Stomach smooth muscle (tissue), 2 donors: ENCODE measurements at regions not wholly inside any gene's neighbourhood (a gene's known extent, or its start where the extent isn't known, plus 50 kb on each side); places are given as distances from the start of the nearest gene placed in this dataset.
"Not testable (repeated sequence)": the region's sequence is repeated elsewhere in the genome, so short reads cannot be mapped to it uniquely, and the experiment has no call there.

Source experiments
- H3K27ac ChIP-seq: one replicate; pipeline ENCODE4 v1.7.0; 2013; ENCODE audit warnings: mild to moderate bottlenecking, low read length, inconsistent platforms
- H3K27me3 ChIP-seq, 2 donors: one replicate each; pipeline ENCODE4 v1.7.0; 2013; ENCODE audit warnings: low read length in 2 of 2; ENCODE audit not compliant: insufficient read depth in 2 of 2, control insufficient read depth in 1 of 2
- H3K36me3 ChIP-seq, 2 donors: one replicate each; pipeline ENCODE4 v1.7.0; 2013; ENCODE audit warnings: low read length in 2 of 2; ENCODE audit not compliant: control insufficient read depth in 2 of 2, insufficient read depth in 2 of 2
- H3K4me1 ChIP-seq: one replicate; pipeline ENCODE4 v1.7.0; 2013; ENCODE audit warnings: low read length; ENCODE audit not compliant: control insufficient read depth, insufficient read depth
- H3K4me3 ChIP-seq, 2 donors: one replicate each; pipeline ENCODE4 v1.7.0; 2013; ENCODE audit warnings: low read length in 2 of 2
- H3K9ac ChIP-seq, 2 donors: one replicate each; pipeline ENCODE4 v1.7.0; 2013; ENCODE audit warnings: low read length in 2 of 2, mild to moderate bottlenecking in 1 of 2
- H3K9me3 ChIP-seq, 2 donors: one replicate each; pipeline ENCODE4 v1.7.0; 2013; ENCODE audit warnings: low read length in 2 of 2; ENCODE audit not compliant: control insufficient read depth in 2 of 2
- donor health status: healthy.
- donor health status: Pancreatic carcinoma.

DNA sequence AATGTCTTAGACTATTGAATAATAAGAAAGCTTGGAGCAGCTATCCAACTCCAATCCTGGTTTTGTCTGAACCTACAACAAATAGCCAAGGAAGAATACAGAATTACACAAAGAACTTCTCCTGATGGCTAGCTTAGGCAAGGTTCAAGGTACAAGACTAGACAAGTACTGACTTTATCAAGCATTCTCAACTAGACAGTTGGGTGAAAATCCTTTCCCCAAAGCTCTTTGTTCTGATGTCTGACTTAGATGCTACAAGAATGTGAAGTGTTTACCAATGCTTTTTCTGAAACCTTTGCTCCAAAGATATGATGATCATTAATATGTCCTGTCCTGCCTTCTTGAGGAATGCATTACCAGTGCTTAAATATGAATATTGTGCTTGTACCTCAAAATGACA is 113.8 kb downstream of the ANXA2 start:
- Histone ChIP-seq H3K9me3 (no peaks in the 10 kb centered on the region), H3K4me1 (no peaks in the 10 kb centered on the region), H3K27ac (no peak overlapping the region), H3K9ac (no peak overlapping the region), H3K36me3 (no peaks in the 10 kb centered on the region), H3K4me3 (no peak overlapping the region), H3K27me3 (no peaks in the 10 kb centered on the region)

DNA sequence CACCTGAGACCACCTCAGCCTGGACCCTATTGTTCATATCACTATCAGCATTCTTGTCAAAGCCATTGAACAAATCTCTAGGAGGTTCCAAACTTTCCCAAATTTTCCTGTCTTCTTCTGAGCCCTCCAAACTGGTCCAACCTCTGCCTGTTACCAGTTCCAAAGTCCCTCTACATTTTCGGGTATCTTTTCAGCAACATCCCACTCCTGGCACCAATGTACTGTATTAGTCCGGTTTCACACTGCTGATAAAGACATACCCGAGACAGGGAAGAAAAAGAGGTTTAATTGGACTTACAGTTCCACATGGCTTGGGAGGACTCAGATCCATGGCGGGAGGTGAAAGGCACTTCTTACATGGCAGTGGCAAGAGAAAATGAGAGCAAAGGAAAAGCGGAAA is 101.9 kb downstream of the ANXA2 start:
- H3K4me1 ChIP-seq, H3K27ac ChIP-seq, H3K27me3 ChIP-seq, H3K4me3 ChIP-seq, H3K9ac ChIP-seq, H3K36me3 ChIP-seq, H3K9me3 ChIP-seq: not testable (repeated sequence)

DNA sequence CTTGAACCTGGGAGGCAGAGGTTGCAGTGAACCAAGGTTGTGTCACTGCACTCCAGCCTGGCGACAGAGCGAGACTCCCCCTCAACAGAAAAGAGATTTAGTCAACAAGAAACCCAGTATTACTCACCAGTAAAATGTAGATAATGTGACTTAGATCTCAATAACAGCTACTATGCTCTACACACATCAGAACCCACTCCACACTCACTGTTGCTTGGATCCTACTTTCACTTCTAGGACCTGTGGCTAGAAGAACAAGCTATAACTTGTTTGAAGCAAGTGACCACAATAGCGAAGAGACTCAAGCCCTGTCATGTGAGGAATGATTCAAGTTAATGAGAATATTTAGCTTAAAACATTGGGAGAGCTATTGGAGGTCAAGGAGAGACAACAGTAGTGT is 100.7 kb downstream of the ANXA2 start:
- Histone ChIP-seq H3K4me3 (no peak overlapping the region), H3K4me1 (peaks cover 5% of the 10 kb centered on the region), H3K9ac (no peak overlapping the region), H3K27ac (no peak overlapping the region), H3K9me3 (no peaks in the 10 kb centered on the region), H3K36me3 (no peaks in the 10 kb centered on the region), H3K27me3 (no peaks in the 10 kb centered on the region)
